GM23248 (cell line): ENCODE measurements at regions not wholly inside any gene's neighbourhood (a gene's known extent, or its start where the extent isn't known, plus 50 kb on each side); places are given as distances from the start of the nearest gene placed in this dataset.

Experiments
- EZH2 ChIP-seq: fragments of 200-600 bp; sonication (generic); IDR thresholded peaks from 2 replicates; pipeline ENCODE4 v1.6.1; 2018; ENCODE audit warnings: antibody characterized with exemption, mild to moderate bottlenecking; ENCODE audit not compliant: insufficient read depth, poor library complexity, severe bottlenecking
- EZH2phosphoT487 ChIP-seq: fragments of 200-600 bp; sonication (generic); IDR thresholded peaks from 2 replicates; pipeline ENCODE4 v1.6.1; 2018; ENCODE audit warnings: antibody characterized with exemption, moderate library complexity, mild to moderate bottlenecking, low read depth; ENCODE audit not compliant: insufficient read depth

DNA sequence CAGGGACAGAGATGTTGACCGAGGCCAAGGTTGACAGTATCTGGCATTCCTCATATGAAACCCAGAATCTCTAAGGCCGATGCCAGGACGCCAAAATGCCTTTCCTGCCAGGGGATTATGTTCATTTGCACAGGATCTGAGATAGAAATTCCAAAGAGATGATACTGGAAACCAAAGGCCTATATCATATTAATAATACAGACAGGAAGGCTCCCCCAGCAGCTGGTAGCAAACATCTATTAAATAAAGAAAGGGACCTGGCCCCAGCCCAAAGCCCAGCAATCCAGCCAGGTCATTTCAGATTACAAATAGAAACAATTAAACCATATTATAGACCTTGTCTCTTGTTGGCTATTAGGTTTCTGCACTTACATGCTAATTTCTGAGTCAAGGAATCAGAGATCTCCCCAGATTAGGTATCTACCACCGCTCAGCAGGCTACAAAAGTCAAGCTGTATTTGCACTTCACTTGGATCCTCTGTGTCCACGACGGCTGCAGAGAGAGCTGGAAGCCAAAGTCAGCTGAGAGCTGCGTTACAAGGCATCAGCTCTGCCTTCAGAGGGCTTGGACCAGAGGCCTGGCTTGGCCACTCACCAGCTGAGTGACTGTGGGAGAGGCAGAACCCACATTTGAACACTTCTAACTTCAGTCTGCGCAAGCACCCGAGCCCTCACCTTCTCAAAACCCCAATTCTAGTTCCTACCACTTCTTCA lies 269.3 kb upstream of the SIX2 start:
- TF ChIP-seq EZH2phosphoT487 (no peak), EZH2 (no peak)
